ENCODE measurements at regions not wholly inside any gene's neighbourhood (a gene's known extent, or its start where the extent isn't known, plus 50 kb on each side); places are given as distances from the start of the nearest gene placed in this dataset.

- TF ChIP-seq POLR2A (IDR thresholded peaks at IDR 0.05) (no peak), CTCF (IDR thresholded peaks at IDR 0.05) (no peak)
Observed at GRCh38 chr1:229006121-229006870, 264.6 kb upstream of the RAB4A start.
